ENCODE measurements at regions not wholly inside any gene's neighbourhood (a gene's known extent, or its start where the extent isn't known, plus 50 kb on each side); places are given as distances from the start of the nearest gene placed in this dataset.

DNA sequence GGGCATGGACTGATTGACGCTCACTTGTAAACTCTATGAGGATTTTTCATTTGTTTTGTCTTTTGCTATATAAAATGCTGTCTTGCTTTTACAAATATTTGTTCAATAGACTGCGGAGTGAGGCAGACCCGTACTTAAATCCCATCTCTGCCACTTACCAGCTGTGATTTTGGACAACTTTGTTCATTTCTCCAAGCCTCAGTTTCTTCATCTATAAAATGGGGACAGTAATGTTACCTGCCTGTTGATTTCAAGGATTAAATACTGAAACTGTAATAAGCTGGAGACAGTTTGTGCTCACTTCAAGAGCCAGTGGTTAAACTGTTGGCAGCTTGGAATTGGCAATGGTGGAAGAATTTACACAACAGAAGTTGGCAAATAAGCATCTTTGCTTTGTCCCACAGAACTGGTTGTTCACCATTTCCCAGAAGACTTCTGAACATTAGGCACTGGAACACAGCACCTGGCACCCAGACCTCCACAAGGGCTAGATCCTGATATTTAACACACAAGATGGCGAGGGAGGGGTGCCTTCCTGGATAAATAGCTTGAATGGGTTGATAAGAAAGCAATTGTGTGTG, 479.2 kb downstream of the QKI start:
- Histone ChIP-seq H3K4me2 (ENCODE audit: control insufficient read depth, extremely low read depth, insufficient read depth, low read depth, low read length) (no peak overlapping the region), H3K36me3 (ENCODE audit: control insufficient read depth in 2 of 2, extremely low read depth in 1 of 2, insufficient read depth in 2 of 2, low read length in 2 of 2) (no peaks in the 10 kb centered on the region), H3K27me3 (ENCODE audit: control insufficient read depth, extremely low read depth, insufficient read depth, low read length) (no peaks in the 10 kb centered on the region), H4K20me1 (ENCODE audit: control insufficient read depth, extremely low read depth, insufficient read depth, low read length) (no peaks in the 10 kb centered on the region), H3K9me1 (ENCODE audit: control insufficient read depth, extremely low read depth, insufficient read depth, low read length) (no peaks in the 10 kb centered on the region), H3K4me1 (ENCODE audit: control insufficient read depth, extremely low read depth, insufficient read depth, low read length) (no peaks in the 10 kb centered on the region), H2AFZ (ENCODE audit: control insufficient read depth, low read length) (no peak overlapping the region), H3K9me3 (ENCODE audit: control insufficient read depth, low read depth, low read length) (no peaks in the 10 kb centered on the region), H3K79me2 (ENCODE audit: control insufficient read depth, insufficient read depth, low read length) (no peaks in the 10 kb centered on the region), H3K27ac (ENCODE audit: control insufficient read depth, insufficient read depth, low read length) (no peak overlapping the region), H3K9ac (ENCODE audit: control insufficient read depth, extremely low read depth, insufficient read depth, low read length) (no peak overlapping the region), H3K4me3 (ENCODE audit: control insufficient read depth in 2 of 3, extremely low read depth in 1 of 3, insufficient read depth in 2 of 3, low read depth in 1 of 3, low read length in 3 of 3) (no peak overlapping the region)
- TF ChIP-seq EZH2 (IDR thresholded peaks at IDR 0.05; ENCODE audit: low read length) = no peak
- TF ChIP-seq, protein P1, sequence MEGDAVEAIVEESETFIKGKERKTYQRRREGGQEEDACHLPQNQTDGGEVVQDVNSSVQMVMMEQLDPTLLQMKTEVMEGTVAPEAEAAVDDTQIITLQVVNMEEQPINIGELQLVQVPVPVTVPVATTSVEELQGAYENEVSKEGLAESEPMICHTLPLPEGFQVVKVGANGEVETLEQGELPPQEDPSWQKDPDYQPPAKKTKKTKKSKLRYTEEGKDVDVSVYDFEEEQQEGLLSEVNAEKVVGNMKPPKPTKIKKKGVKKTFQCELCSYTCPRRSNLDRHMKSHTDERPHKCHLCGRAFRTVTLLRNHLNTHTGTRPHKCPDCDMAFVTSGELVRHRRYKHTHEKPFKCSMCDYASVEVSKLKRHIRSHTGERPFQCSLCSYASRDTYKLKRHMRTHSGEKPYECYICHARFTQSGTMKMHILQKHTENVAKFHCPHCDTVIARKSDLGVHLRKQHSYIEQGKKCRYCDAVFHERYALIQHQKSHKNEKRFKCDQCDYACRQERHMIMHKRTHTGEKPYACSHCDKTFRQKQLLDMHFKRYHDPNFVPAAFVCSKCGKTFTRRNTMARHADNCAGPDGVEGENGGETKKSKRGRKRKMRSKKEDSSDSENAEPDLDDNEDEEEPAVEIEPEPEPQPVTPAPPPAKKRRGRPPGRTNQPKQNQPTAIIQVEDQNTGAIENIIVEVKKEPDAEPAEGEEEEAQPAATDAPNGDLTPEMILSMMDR (optimal IDR thresholded peaks at IDR 0.05 in 1 of 3, IDR thresholded peaks at IDR 0.05 in 1 of 3, conservative IDR thresholded peaks at IDR 0.05 in 1 of 3; ENCODE audit: extremely low read depth in 1 of 3, insufficient read depth in 2 of 3, low read length in 3 of 3) = no peak
- dilution Hi-C loops (cut with MboI; ENCODE audit: extremely low pct_ligation_motif_present, low sequenced_read_pairs) = no loop called here
- no peak for FAIRE-seq
- DNase-seq (ENCODE audit: low read depth, low spot score) = no peak

DNA sequence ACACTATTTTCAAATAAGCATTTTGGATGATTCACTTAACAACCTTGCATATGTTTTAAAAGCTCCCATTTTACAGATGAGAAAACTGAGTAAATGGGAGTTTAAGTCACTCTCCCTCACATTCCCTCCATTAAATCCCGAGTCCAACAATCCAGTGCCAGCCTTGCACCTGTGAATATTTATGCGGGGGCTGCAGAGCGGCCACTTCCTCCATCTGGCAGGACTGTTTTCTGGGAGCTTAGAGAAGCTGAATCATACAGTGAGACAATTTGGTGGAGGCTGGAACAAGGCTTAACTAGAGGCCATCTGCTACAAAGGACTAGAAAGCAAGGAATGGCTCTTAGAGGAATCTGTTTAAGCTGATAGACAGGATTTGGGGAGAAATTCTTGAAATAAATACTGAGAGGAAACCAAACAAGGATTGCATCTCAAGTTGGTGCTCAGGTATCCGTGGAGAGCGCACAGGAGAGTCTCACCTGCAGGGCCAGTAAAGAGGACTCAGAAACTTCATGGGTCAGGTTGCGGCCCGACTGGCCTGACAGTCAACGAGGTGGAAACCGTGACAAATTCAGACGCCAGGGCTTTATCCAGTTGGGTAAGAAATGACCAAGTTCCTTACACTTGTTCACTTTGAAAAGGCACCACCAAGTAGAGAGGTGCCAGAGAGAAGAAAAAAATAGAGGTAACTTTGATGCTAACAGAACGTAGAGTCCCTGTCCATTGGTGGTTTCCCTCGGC, 478.5 kb downstream of the QKI start:
- DNase-seq (ENCODE audit: low read depth, low spot score) (no peak), FAIRE-seq (no peak)
- Histone ChIP-seq H3K9me1 (ENCODE audit: control insufficient read depth, extremely low read depth, insufficient read depth, low read length) (no peaks in the 10 kb centered on the region), H3K9me3 (ENCODE audit: control insufficient read depth, low read depth, low read length) (no peaks in the 10 kb centered on the region), H3K27me3 (ENCODE audit: control insufficient read depth, extremely low read depth, insufficient read depth, low read length) (no peaks in the 10 kb centered on the region), H3K27ac (ENCODE audit: control insufficient read depth, insufficient read depth, low read length) (no peak overlapping the region), H3K4me3 (ENCODE audit: control insufficient read depth in 2 of 3, extremely low read depth in 1 of 3, insufficient read depth in 2 of 3, low read depth in 1 of 3, low read length in 3 of 3) (no peak overlapping the region), H4K20me1 (ENCODE audit: control insufficient read depth, extremely low read depth, insufficient read depth, low read length) (no peaks in the 10 kb centered on the region), H3K36me3 (ENCODE audit: control insufficient read depth in 2 of 2, extremely low read depth in 1 of 2, insufficient read depth in 2 of 2, low read length in 2 of 2) (no peaks in the 10 kb centered on the region), H3K4me2 (ENCODE audit: control insufficient read depth, extremely low read depth, insufficient read depth, low read depth, low read length) (no peak overlapping the region), H3K79me2 (ENCODE audit: control insufficient read depth, insufficient read depth, low read length) (no peaks in the 10 kb centered on the region), H3K9ac (ENCODE audit: control insufficient read depth, extremely low read depth, insufficient read depth, low read length) (no peak overlapping the region), H3K4me1 (ENCODE audit: control insufficient read depth, extremely low read depth, insufficient read depth, low read length) (no peaks in the 10 kb centered on the region), H2AFZ (ENCODE audit: control insufficient read depth, low read length) (no peak overlapping the region)
- dilution Hi-C loops (cut with MboI; ENCODE audit: extremely low pct_ligation_motif_present, low sequenced_read_pairs) = no loop called here
- TF ChIP-seq, protein P1 (optimal IDR thresholded peaks at IDR 0.05 in 1 of 3, IDR thresholded peaks at IDR 0.05 in 1 of 3, conservative IDR thresholded peaks at IDR 0.05 in 1 of 3; ENCODE audit: extremely low read depth in 1 of 3, insufficient read depth in 2 of 3, low read length in 3 of 3) = no peak
- no peak for TF ChIP-seq EZH2 (IDR thresholded peaks at IDR 0.05; ENCODE audit: low read length)

Measured in keratinocyte (primary cell).